ENCODE measurements at regions not wholly inside any gene's neighbourhood (a gene's known extent, or its start where the extent isn't known, plus 50 kb on each side); places are given as distances from the start of the nearest gene placed in this dataset.

- TF ChIP-seq, protein P1, sequence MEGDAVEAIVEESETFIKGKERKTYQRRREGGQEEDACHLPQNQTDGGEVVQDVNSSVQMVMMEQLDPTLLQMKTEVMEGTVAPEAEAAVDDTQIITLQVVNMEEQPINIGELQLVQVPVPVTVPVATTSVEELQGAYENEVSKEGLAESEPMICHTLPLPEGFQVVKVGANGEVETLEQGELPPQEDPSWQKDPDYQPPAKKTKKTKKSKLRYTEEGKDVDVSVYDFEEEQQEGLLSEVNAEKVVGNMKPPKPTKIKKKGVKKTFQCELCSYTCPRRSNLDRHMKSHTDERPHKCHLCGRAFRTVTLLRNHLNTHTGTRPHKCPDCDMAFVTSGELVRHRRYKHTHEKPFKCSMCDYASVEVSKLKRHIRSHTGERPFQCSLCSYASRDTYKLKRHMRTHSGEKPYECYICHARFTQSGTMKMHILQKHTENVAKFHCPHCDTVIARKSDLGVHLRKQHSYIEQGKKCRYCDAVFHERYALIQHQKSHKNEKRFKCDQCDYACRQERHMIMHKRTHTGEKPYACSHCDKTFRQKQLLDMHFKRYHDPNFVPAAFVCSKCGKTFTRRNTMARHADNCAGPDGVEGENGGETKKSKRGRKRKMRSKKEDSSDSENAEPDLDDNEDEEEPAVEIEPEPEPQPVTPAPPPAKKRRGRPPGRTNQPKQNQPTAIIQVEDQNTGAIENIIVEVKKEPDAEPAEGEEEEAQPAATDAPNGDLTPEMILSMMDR (IDR thresholded peaks at IDR 0.05), result no peak
- no peak for ATAC-seq
- H3K36me3 ChIP-seq, result no peaks in the 10 kb centered on the region
- intact Hi-C loops (cut with DNase I), result no loop called here
- H3K4me1 ChIP-seq, result no peaks in the 10 kb centered on the region
- no peak overlapping the region for H3K4me3 ChIP-seq
- no peak overlapping the region for H3K27ac ChIP-seq
- H3K9me3 ChIP-seq, result peaks cover 0 to 5% of the 10 kb centered on the region in 2 donors
- H3K27me3 ChIP-seq, result no peaks in the 10 kb centered on the region
- DNase-seq, result no peak
Measured at GRCh38 chr1:208918160-208918559, 665.4 kb upstream of the CAMK1G start.

DNA sequence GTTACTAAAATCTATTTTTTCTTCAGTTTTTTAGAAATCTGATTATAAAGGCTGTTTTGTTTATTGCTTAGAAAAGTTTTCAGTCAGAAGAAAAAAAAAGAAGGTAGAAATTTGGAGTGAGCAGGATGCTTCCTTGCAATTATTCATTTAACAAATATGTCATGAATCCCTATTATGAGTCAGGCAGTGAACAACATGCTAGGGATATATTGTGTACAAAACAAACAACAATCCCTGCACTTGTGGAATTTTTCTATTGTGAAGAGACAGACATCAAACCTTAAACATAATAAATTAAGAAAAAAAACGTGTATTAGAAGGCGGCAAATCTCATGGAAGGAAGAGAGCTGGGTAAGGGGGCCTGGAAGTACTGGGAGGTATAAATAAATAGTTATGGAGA, 664.1 kb upstream of the CAMK1G start:
- ATAC-seq (no peak), DNase-seq (no peak)
- Histone ChIP-seq H3K27ac (no peak overlapping the region), H3K4me3 (no peak overlapping the region), H3K27me3 (no peaks in the 10 kb centered on the region), H3K9me3 (peaks cover 0 to 2% of the 10 kb centered on the region in 2 donors), H3K36me3 (no peaks in the 10 kb centered on the region), H3K4me1 (no peaks in the 10 kb centered on the region)
- TF ChIP-seq, protein P1 (IDR thresholded peaks at IDR 0.05), result no peak
- intact Hi-C loops (cut with DNase I), result no loop called here

DNA sequence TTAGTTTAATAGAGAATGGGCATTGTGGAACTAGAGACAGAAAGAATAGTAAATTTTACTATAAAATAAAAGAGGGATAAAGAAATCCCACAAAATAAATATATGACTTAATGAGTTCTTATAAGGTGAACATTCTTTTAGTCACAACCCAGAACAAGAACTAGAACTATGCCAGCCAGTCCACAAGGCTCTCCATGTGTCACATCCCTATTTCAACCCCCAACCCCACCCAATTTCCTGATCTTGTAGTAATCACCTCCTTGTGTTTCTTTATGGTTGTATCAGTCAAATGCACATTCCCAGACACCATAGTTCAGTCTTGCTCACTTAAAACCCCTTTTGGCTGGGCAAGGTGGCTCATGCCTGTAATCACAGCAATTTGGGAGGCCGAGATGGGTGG, 662.3 kb upstream of the CAMK1G start:
- TF ChIP-seq, protein P1 (IDR thresholded peaks at IDR 0.05), result no peak
- ATAC-seq (no peak), DNase-seq (no peak)
- no peaks in the 10 kb centered on the region for H3K27me3 ChIP-seq
- H3K9me3 ChIP-seq, result peaks cover 0 to 2% of the 10 kb centered on the region in 2 donors
- H3K4me1 ChIP-seq, result no peaks in the 10 kb centered on the region
- intact Hi-C loops (cut with DNase I), result no loop called here
- H3K27ac ChIP-seq, result no peak overlapping the region
- no peak overlapping the region for H3K4me3 ChIP-seq
- no peaks in the 10 kb centered on the region for H3K36me3 ChIP-seq

DNA sequence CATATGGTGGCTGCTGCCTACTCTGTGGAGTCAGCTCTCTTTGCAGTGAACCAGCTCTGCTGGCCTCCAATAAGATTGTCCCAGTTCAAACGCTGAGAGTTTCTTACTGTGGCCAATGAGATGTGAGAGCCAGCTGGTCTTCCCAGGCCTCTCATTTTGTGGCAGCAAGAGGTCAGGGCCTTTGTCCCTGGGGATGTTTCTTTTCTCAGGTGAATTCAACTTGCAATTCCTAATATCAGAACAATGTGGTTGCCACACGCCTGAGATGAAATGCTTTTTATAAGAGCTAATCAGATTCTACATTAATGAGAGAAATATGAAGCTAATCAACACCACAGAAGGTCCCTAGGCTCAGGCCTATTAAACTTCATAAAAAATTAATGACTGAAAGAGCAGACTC, 660.1 kb upstream of the CAMK1G start:
- TF ChIP-seq, protein P1 (IDR thresholded peaks at IDR 0.05), result no peak
- intact Hi-C loops (cut with DNase I), result no loop called here
- Histone ChIP-seq H3K36me3 (no peaks in the 10 kb centered on the region), H3K9me3 (no peaks in the 10 kb centered on the region), H3K27ac (no peak overlapping the region), H3K4me3 (no peak overlapping the region), H3K27me3 (no peaks in the 10 kb centered on the region), H3K4me1 (no peaks in the 10 kb centered on the region)
- DNase-seq (no peak), ATAC-seq (no peak)

- TF ChIP-seq, protein P1 (IDR thresholded peaks at IDR 0.05), result no peak
- Histone ChIP-seq H3K36me3 (no peaks in the 10 kb centered on the region), H3K4me1 (no peaks in the 10 kb centered on the region), H3K27me3 (no peaks in the 10 kb centered on the region), H3K9me3 (no peaks in the 10 kb centered on the region), H3K4me3 (no peak overlapping the region), H3K27ac (no peak overlapping the region)
- DNase-seq, result no peak
- no peak for ATAC-seq
- intact Hi-C loops (cut with DNase I), result no loop called here
Measured at GRCh38 chr1:208923946-208924720, 659.4 kb upstream of the CAMK1G start.

Measured in left lung (tissue), 4 donors.